Mucosa of descending colon (tissue), 3 donors: ENCODE measurements at regions not wholly inside any gene's neighbourhood (a gene's known extent, or its start where the extent isn't known, plus 50 kb on each side); places are given as distances from the start of the nearest gene placed in this dataset.
"Not testable (repeated sequence)": the region's sequence is repeated elsewhere in the genome, so short reads cannot be mapped to it uniquely, and the experiment has no call there.

Experiments used
- ATAC-seq: fragments of 200-7000 bp; cut with Tn5 transposase; one replicate; pipeline ENCODE4 v1.9.1; 2020; ENCODE audit warnings: mild to moderate bottlenecking, moderate library complexity
- DNase-seq, 3 donors: peaks; one replicate each; pipeline ENCODE4 v3.0.0-alpha.2; 2020
- H3K36me3 ChIP-seq: fragments of 200-600 bp; one replicate; pipeline ENCODE4 v1.8.0; 2021; ENCODE audit warnings: low read depth, mild to moderate bottlenecking
- H3K4me1 ChIP-seq: fragments of 200-600 bp; one replicate; pipeline ENCODE4 v1.8.0; 2021; ENCODE audit warnings: low read depth, mild to moderate bottlenecking
- H3K4me3 ChIP-seq: fragments of 200-600 bp; one replicate; pipeline ENCODE4 v1.8.0; 2021; ENCODE audit warnings: mild to moderate bottlenecking
- H3K9me3 ChIP-seq: fragments of 200-600 bp; one replicate; pipeline ENCODE4 v1.8.0; 2021; ENCODE audit warnings: mild to moderate bottlenecking
- CTCF ChIP-seq: fragments of 200-600 bp; IDR thresholded peaks from one replicate; pipeline ENCODE4 v1.8.0; 2022; ENCODE audit warnings: antibody characterized with exemption, mild to moderate bottlenecking
- intact Hi-C, 2 donors: fragments of 100-400 bp; cut with DNase I in 1 of 2; cut with micrococcal nuclease in 1 of 2; formaldehyde crosslinking; loops; one replicate each; pipeline versions ENCODE4 v1.11.0 to v1.11.1; 2022; cut with DNase I, micrococcal nuclease
- donor health status: DM: no; HTN: no; CAD: no; lungs with moderate emphysema.
- donor health status: DM: no; HTN: no; CAD: no.
- donor health status: DM: no; HTN: yes; CAD: no.

DNA sequence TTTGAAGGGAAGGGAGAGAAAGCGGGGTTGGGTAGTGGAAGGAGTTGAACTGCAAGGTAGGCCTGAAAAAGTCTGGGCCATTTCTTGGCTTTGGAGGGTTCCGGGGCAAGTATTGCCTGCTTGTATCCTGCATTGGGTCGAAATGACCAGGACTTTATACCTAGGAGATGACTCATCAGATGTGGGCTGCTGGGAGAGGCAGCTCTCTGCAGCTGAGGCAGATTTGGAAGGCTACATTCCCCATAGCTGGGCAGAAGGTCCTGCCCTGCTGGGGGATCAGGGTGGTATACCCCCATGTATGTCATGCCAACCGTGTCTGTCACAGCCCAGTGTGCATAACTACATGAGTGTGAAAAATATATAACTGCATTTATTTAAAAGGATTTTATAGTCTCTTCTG, 171.8 kb upstream of the SPRED2 start:
- intact Hi-C loops, result no loop called here
- TF ChIP-seq CTCF, result no peak
- ATAC-seq (no peak), DNase-seq (no peak)
- H3K4me1 ChIP-seq, result no peaks in the 10 kb centered on the region
- no peaks in the 10 kb centered on the region for H3K36me3 ChIP-seq
- H3K4me3 ChIP-seq, result no peak overlapping the region
- H3K9me3 ChIP-seq, result no peaks in the 10 kb centered on the region

DNA sequence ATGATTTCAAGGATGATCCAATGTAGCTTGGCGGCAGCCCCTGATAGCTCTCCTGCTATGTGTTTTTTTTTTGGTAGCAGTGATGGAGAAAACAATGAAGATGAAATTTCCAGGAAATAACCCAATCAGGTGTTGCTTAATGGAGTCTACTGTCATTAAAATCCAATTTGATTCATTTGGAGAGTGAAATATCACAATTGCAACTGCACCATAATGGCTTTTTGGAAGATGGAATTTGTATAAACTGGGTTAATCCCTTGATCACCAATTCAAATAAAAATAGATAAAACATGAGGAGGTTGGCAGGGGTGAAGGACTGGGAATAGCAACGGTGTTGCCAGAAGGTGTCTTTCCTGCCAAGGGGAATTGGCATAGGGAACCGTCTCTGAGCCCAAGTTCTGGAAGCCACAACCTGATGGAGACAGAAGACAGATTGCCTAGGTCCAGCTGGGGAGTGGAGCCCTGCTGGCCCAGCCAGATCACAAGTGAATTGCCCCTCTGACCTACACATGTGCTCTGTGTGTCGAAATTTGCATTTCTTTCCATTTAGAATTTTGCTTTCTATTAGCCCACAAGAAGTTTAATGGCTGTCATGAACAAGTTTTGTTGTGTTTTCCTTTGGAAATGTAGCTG, 170.3 kb upstream of the SPRED2 start:
- Histone ChIP-seq H3K9me3 (no peaks in the 10 kb centered on the region), H3K4me1 (no peaks in the 10 kb centered on the region), H3K36me3 (no peaks in the 10 kb centered on the region), H3K4me3 (no peak overlapping the region)
- ATAC-seq (no peak), DNase-seq (no peak)
- no peak for TF ChIP-seq CTCF
- intact Hi-C loops, result no loop called here

GRCh38 chr2:65600871-65601270, 168.5 kb upstream of the SPRED2 start:
- not testable (repeated sequence) for ATAC-seq

DNA sequence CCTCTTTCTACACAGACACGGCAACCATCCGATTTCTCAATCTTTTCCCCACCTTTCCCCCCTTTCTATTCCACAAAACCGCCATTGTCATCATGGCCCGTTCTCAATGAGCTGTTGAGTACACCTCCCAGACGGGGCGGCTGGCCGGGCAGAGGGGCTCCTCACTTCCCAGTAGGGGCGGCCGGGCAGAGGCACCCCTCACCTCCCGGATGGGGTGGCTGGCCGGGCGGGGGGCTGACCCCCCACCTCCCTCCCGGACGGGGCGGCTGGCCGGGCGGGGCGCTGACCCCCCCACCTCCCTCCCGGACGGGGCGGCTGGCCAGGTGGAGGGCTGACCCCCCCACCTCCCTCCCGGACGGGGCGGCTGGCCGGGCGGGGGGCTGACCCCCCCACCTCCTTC, 168.0 kb upstream of the SPRED2 start:
- ATAC-seq, H3K36me3 ChIP-seq, intact Hi-C loops, DNase-seq, H3K4me3 ChIP-seq, H3K4me1 ChIP-seq, H3K9me3 ChIP-seq: not testable (repeated sequence)

More at GRCh38 chr2:65600871-65601270, 168.5 kb upstream of the SPRED2 start:
- intact Hi-C loops, H3K36me3 ChIP-seq, H3K4me1 ChIP-seq, H3K9me3 ChIP-seq, DNase-seq, H3K4me3 ChIP-seq: not testable (repeated sequence)

- ATAC-seq, result no peak
- DNase-seq, result no peak
- no peaks in the 10 kb centered on the region for H3K4me1 ChIP-seq
- no peaks in the 10 kb centered on the region for H3K36me3 ChIP-seq
- no peak overlapping the region for H3K4me3 ChIP-seq
- TF ChIP-seq CTCF, result no peak
- no peaks in the 10 kb centered on the region for H3K9me3 ChIP-seq
- intact Hi-C loops, result no loop called here
Observed at GRCh38 chr2:65599693-65600092, 167.3 kb upstream of the SPRED2 start.

- intact Hi-C loops, result no loop called here
- TF ChIP-seq CTCF, result no peak
- Histone ChIP-seq H3K4me3 (no peak overlapping the region), H3K9me3 (no peaks in the 10 kb centered on the region), H3K36me3 (no peaks in the 10 kb centered on the region), H3K4me1 (no peaks in the 10 kb centered on the region)
- DNase-seq, result no peak
- ATAC-seq, result no peak
Observed at GRCh38 chr2:65598996-65599395, 166.6 kb upstream of the SPRED2 start.

GRCh38 chr2:65598264-65598663, 165.9 kb upstream of the SPRED2 start:
- Histone ChIP-seq H3K4me1 (no peaks in the 10 kb centered on the region), H3K36me3 (no peaks in the 10 kb centered on the region), H3K9me3 (no peaks in the 10 kb centered on the region), H3K4me3 (no peak overlapping the region)
- TF ChIP-seq CTCF, result no peak
- ATAC-seq, result no peak
- DNase-seq, result no peak
- intact Hi-C loops, result no loop called here
